SHP77 (cell line): ENCODE measurements at regions not wholly inside any gene's neighbourhood (a gene's known extent, or its start where the extent isn't known, plus 50 kb on each side); places are given as distances from the start of the nearest gene placed in this dataset.
A peak's percentile ranks its signal among the peaks of the same experiment; 100 is the strongest.
"Not testable (repeated sequence)": the region's sequence is repeated elsewhere in the genome, so short reads cannot be mapped to it uniquely, and the experiment has no call there.

ENCODE experiments used
- DNase-seq, 2 experiments: peaks; one replicate each; lab custom pipeline; 2025; lab: John Stamatoyannopoulos, UW

DNA sequence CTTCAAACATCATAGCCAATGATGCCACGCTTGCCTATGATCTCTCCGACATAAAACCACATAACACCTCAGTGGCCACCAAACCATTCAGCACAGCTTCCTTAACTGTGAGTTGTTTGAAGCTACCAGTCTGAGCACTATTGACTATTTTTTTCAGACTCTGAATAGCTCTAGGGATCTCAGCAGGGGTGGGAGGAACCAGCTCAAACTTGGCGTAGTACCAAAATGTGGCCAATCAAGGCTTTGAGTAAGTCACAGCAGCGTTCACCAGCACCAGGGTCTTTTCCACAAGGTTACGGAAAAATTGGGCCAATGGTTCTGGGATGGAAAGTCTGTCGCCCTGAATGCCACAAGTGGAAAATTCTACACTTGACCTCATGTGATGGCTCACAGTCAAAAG lies 70.6 kb downstream of the SMPDL3A start:
- DNase-seq = no peak

DNA sequence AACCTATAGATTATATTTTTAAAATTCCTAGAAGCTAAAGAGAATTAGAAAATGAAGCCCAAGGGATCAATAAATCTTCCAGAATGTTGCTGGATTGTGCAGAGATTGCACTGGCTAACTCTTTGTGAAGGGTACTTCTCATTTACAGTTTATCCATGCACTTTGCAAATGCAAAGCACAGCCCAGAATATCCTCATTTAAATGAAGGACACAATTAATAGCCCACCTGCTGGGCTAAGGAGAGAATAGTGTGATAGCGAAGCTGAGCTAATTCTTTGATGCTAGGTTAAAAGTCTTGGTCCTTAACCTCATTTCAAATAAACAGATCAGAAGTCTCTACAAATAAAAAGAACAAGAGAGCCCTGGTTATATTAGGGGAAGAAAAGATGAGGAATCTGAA lies 72.5 kb downstream of the SMPDL3A start:
- no peak for DNase-seq

DNA sequence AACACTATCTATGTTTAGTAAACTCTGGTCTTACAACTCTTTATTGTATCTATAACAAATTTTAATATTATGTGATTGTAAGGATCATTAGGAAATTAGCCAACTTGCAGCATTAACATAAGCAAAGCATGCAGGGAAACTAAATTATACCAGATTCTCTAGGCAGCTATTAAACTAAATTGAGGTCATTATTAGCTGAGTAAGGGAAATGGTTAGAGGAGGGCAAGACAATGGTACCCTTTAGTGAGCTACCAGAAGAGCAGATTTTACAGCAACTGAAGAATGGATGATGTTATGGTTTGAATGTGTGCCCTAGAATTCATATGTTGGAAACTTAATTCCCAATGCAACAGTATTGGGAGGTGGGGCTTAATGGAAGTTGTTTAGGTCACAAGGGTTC lies 79.1 kb downstream of the SMPDL3A start:
- DNase-seq = no peak

DNA sequence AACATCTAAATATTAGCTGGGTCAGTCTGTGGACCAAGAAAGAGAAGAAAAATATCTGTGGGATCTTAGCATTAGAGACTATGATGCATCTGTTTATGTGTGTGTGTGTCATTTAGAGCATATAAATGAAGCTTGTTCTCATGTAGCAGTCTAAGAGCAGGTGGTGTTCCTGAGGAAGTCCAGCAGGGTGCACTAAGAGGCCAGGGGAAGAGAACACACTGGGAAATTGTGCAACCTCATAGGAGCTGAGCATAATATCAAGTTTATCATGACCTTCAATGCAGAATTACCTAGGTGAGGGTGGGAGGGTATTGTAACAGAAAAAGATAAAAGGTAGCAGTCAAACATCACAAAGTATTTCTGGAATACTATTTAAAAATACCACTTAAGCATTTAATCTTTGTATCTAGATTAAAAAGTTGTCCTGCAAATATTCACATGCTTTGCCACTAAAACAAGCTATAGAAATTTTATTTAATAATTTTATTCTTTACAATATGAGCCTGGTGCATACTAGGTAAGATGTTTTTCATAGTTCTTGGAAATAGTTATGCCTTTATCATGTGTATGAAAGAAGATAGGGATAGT lies 80.5 kb downstream of the SMPDL3A start:
- peak; percentile 41 to 52 for DNase-seq

DNA sequence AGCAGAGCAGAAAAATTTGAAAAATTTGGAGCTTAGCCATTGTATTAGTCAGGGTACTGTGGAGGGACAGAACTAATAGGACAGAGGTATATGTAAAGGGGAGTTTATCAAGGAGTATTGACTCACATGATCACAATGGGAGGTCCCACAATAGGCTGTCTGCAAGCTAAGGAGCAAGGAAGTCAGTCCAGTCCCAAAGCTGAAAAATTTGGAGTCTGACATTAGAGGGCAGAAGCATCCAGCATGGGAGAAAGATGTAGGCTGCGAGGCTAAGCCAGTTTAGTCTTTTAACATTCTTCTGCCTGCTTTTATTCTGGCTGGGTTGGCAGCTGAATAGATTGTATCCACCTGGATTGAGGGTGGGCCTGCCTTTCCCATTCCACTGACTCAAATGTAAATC lies 82.0 kb downstream of the SMPDL3A start:
- no peak for DNase-seq

DNA sequence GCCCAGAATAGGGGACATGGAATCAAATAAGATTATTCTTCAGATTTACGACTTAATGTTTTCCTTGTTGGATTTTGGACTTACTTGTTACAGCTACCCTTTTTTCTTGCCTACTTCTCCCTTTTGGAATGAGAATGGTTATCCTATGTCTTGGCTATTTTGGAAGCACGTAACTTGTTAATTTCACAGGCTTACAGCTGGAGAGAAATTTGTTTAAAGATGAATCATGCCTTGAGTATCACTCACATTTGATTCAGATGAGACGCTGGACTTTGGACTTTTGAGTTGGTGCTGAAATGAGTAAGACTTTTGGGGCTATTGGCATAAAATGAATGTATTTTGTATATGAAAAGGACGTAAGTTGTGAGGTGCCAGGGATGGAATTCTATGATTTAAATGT lies 83.3 kb downstream of the SMPDL3A start:
- no peak for DNase-seq

DNA sequence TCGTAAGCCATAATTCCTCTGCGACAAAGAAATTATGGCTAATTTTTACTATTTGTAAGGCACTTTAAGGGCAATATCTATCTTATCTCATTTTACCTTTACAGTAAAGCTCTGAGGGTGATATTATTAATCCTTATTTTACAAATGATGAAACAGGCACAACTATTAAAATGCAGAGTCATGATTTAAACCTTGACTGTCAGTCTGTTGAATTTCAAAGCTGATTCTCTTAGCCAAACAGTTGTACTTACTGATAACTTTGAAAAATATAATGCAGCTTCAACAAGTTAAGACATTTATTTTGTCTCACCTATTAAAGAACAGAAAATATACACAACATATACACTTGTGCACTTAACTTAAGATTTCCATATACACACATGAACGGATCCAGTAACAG lies 88.2 kb downstream of the SMPDL3A start:
- no peak for DNase-seq

DNA sequence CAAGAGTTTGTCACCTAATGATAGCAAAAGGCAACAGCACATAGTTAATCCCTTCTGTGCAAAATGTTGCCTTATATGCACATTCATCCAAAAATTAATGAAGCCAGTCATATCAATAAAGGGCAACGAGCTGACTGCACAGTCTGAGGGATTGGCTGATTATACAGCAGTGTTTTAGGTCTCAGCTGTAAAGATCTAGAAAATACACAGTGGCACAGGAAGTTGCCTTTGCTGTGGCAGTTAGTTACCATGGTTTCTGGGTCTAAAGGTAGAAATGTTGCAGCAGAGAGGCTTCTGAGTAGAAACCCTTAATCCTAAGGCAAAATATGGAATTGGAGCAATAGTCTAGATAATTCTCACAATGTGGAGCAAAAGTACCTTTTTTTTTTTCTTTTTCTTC lies 89.7 kb downstream of the SMPDL3A start:
- DNase-seq = no peak

DNA sequence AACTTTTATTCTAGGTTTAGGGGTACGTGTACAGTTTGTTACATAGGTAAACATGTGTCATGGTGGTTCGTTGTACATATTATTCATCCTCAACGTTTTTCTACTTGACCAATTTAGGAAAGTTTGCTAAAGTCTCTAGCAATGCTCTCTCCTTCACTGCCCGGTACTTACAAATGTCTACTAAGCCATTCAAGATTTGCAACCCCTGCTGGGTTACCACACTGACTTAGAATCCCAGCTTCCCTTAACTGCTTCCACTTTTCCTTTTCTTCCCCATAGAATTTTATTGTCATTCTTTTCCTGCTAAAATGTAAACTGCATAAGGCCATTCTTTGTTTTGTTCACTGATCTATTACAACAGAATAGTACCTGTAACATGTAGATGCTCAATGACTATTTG lies 97.4 kb downstream of the SMPDL3A start:
- DNase-seq = no peak

DNA sequence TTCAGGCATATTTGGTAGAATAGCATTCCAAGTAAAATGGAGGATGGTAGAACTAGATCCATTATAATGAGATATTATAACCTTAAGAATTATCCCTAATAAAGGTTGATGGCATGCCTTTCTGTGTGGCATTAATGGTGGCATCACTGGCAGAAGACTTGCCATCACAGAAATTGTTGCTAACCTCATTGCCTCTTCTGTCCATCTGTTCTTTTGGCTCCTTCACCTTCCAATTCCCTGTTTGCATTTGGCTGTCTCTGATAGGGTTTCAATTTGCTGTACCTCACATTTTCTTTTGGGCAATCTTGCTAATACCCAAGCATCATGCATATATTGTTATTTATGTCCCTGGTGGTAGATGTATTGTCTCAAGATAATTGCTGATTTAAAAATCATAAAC lies 98.9 kb downstream of the SMPDL3A start:
- DNase-seq = no peak

DNA sequence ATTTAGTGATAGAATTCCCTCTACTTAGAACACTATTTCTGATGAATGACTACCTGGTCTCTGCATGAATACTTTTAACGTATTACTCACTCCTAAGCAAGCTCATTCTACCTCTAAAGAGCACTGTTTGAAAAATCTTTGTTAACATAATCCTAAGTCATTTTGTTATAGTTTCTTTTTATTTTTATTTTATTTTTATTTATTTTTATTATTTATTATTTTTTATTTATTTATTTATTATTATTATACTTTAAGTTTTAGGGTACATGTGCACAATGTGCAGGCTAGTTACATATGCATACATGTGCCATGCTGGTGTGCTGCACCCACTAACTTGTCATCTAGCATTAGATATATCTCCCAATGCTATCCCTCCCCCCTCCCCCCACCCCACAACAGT lies 99.6 kb downstream of the SMPDL3A start:
- DNase-seq = not testable (repeated sequence)

DNA sequence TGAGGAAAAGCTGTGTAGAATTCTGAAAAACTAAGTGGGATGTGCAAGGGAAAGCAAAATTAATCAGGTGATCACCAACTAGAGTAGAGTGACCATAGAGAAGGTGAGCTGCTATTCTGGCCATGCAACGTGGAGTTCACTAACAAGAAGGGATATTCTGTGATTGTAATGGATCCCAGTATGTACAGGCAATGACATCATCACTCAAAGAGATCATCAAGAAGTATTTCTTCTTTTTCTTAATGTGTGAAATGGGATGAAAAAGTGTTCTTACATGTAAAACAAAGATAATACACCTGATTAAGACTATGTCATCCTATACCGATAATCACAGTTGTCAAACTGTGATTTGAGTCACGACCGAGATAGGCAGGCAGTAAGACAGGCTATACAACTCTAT lies 101.2 kb downstream of the SMPDL3A start:
- no peak for DNase-seq

DNA sequence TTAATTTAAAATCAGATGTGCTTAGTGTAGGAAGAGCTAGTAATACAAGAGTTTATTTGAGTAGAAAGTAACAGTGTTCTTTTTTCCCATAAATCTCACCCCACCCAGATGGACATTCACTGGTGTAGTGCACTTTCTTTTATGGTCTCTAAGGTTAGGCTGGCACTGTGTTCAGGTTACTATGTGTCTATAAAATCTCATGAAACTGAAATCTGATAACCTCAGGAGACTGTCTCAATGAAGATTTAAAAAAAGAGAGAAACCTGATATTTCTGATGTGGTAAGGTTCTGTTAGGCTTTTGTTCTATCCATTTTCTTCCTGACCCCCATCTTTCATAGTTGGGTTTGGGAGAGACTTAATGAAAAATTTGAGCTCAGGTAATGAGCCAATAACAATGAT lies 101.2 kb upstream of the CLVS2 start:
- DNase-seq = no peak

DNA sequence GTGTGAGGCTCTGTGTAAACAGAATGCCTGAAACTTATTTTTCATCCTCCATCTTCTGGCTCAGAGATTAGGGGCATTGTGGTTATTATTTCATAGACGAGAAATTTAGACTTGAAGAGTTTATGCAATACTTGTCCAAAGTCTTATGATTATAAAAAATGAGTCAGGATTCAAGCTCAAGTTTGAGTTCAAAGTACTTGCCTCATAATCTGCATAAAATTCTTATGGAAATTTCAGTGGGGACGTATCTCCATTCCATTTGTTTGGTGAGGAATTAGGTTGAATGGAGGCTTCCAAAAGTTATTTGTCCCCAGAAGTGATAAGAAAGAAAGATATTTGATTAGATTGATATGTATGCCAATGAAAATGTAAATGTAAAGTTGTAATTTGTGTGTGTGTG lies 93.7 kb upstream of the CLVS2 start:
- DNase-seq = no peak

DNA sequence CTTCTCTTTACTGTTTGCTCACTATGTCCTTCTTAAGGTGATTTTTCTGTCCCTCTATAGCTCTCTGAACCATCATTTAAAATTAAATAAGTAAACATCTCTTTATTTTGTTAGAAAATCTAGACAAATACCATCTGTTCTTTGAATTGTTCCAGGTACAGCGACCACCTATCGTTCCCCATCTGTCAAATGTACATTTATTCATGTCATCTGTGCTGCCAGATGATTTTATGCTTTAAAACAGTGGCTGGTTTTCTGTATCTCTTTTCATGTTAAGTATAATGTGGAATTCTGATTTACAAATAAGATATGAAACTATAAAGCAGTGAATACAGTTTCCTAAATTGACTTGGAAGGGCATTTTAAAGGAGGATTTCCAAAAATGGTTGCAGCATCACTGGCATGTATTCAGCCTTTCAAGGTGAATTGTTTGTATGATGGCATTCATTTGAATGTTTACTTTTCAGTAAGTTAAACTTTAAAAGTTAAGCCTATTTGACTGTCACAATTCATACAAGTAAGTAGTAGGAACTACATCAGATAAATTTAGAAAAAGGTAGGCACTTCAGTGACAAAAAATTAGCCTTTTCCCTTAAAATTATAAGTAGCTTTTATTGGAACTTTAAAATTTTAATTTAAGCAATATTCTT lies 92.6 kb upstream of the CLVS2 start:
- DNase-seq = no peak

DNA sequence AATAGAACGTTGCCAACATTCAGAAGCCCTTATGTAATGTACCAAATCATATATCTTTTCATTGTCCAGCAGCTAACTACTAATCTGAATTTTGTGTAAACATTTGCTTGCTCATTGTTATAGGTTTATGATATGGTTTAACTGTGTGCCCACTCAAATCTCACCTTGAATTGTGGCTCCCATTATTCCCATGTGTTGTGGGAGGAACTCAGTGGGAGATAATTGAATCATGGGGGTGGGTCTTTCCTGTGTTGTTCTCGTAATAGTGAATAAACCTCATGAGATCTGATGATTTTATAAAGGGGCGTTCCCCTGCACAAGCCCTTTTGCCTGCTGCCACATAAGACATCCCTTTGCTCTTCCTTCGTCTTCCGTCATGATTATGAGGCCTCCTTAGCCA lies 91.9 kb upstream of the CLVS2 start:
- DNase-seq = no peak

DNA sequence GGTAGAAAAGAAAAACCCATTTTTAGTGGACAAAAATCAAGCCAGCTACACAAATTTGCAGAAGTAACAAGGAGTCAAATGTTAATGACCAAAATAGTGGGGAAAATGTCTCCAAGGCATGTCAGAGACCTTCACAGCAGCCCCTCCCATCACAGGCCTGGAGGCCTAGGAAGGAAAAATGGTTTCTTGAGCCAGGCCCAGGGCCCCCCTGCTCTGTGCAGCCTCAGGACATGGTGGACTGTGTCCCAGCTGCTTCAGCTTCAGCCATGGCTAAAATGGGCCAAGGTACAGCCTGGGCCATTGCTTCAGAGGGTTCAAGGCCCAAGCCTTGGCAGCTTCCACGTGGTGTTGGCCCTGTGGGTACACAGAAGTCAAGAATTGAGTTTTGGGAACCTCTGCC lies 82.5 kb upstream of the CLVS2 start:
- no peak for DNase-seq

DNA sequence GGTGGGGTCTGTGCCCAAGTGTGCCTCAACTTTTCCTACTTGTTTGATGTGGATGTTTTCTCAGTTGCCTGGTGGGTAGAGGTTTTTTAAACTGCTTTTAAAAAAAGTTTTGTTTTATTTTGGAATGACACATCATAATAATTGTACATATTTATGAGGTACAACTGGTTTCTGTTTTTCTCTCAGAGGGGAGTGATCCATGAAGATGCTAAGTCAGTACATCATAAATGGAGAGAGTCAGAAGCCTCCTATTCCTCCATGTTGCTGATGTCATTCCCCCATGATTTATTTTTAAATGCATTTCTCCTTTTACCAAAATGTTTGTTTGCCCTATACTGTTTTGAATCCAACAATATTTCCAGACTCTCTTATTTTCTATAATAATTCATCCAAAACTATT lies 77.3 kb upstream of the CLVS2 start:
- no peak for DNase-seq

DNA sequence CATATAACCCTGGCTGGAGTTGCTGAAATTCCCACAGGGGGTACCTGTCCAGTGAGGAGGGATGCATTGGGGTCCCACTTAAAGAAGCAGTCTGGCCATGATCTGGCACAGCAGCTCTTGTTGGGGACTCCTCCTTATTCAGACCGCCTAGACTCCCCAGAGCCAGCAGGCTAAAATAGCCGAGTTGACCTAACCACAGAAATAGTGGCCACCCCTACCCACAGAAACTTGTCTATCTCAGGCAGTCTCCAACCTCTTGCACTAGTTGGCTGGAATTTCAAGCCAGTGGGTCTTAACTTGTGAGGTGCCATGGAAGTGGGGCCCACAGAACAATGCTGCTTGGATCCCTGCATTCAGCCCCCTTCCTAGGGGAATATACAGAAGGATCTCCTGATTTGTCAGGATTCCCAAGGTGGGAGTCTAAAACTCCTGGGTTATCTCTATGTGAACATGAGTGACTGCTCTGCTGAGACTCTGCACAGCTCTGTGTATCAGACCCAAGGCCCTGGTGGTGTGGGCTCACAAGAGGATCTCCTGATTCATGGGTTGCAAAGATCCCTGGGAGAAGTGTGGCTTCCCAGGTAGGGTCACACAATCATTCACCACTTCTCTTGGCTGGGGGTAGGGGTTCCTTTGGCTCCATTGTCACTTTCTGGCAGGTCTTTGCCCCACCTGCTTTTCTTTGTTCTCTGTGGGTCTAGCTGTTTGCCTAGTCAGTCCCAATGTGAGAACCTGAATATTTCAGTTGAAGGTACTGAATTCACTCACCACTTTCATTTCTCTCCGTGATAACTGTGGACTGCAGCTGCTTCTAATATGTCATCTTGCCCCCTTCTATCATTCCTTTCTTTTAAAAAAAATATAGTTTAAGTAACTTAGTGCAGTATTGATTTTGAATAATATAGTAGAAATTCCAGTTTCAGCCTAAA lies 65.5 kb upstream of the CLVS2 start:
- DNase-seq = no peak

DNA sequence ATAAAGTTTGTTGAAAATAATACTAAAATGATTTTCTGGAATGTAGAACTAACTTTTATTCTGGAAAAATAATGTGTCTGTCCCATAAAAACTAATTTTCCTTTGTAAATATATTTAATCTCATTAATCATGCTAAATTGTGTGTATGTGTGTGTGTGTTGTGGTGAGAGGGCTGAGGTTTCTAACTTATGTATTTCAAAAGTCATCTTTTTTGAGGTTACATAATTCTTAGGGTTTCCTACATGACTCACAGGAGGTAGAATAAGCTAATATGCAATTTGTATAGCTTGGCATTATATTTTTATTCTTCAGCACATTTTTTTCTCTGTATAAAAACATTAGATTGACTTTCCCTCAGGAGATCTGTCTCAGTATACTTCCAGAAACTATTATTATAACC lies 64.1 kb upstream of the CLVS2 start:
- DNase-seq = no peak

DNA sequence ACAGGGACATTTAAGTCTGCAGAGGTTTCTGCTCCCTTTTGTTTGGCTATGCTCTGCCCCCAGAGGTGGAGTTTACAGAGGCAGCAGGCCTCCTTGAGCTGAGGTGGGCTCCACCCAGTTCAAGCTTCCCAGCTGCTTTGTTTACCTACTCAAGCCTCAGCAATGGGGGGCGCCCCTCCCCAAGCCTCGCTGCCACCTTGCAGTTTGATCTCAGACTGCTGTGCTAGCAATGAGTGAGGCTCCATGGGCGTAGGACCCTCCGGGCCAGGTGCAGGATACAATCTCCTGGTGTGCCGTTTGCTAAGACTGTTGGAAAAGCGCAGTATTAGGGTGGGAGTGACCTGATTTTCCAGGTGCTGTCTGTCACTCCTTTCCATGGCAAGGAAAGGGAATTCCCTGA lies 51.1 kb upstream of the CLVS2 start:
- not testable (repeated sequence) for DNase-seq
